HCT116 (cell line): ENCODE measurements at regions not wholly inside any gene's neighbourhood (a gene's known extent, or its start where the extent isn't known, plus 50 kb on each side); places are given as distances from the start of the nearest gene placed in this dataset.

ENCODE experiments used
- ATAC-seq: fragments of 200-7000 bp; cut with Tn5 transposase; 2 replicates; pipeline ENCODE4 v1.9.1; 2020; ENCODE audit warnings: mild to moderate bottlenecking, moderate library complexity
- BruUV-seq: library from RNA; stranded (reverse); fragments of 400-500 nt; replicated peaks from 2 replicates; lab custom pipeline; 2021; lab: Mats Ljungman, UMichigan
- CTCF ChIA-PET: fragments of 300-600 bp; sonication (Branson Sonifier 250); formaldehyde crosslinking; loops from one replicate; lab custom pipeline; 2021; ENCODE audit warnings: antibody characterized with exemption; lab: Charles Lee
- POLR2A ChIA-PET: fragments of 300-600, 350-600 bp; sonication (Branson Sonifier 250); formaldehyde crosslinking; loops from one replicate; lab custom pipeline; 2021; ENCODE audit warnings: antibody characterized with exemption; lab: Charles Lee
- RAD21 ChIA-PET, 2 experiments: fragments of 300-600 bp; sonication (Branson Sonifier 250); formaldehyde crosslinking; loops; one replicate each; lab custom pipeline; 2023; ENCODE audit warnings: low total read pairs in 2 of 2; ENCODE audit not compliant: uncharacterized antibody in 2 of 2, unreplicated experiment in 2 of 2, low non-redundant PET in 1 of 2; lab: Charles Lee
- DNase-seq: peaks from one replicate; pipeline ENCODE4 v3.0.0-alpha.2; 2010; ENCODE audit warnings: low read depth, low spot score
- H2AFZ ChIP-seq: fragments of 200-600 bp; shearing (Covaris generic), sonication (generic); 2 replicates; pipeline ENCODE4 v1.6.1; 2017; ENCODE audit warnings: low read depth, mixed run types, mixed read lengths, antibody characterized with exemption, low read length; ENCODE audit not compliant: poor library complexity, severe bottlenecking
- H3K27ac ChIP-seq: 2 replicates; pipeline ENCODE4 v1.5.1; 2012; ENCODE audit warnings: low read depth, low read length
- H3K27me3 ChIP-seq: fragments of 200-600 bp; sonication (generic); 2 replicates; pipeline ENCODE4 v1.6.1; 2016; ENCODE audit warnings: mixed run types, low read length, mixed read lengths; ENCODE audit not compliant: insufficient read depth
- H3K36me3 ChIP-seq, 2 experiments: fragments of 200-500 bp in 1 of 2; fragments of 200-600 bp in 1 of 2; sonication (Bioruptor generic) in 1 of 2; sonication (generic) in 1 of 2; 2 replicates each; pipeline versions ENCODE4 v1.5.1 to v1.6.1; 2014 to 2016; ENCODE audit warnings: low read length in 2 of 2, inconsistent platforms in 1 of 2, mixed read lengths in 1 of 2, mixed run types in 1 of 2; ENCODE audit not compliant: insufficient read depth in 2 of 2, control insufficient read depth in 1 of 2
- H3K4me1 ChIP-seq, 2 experiments: fragments of 200-600 bp in 1 of 2; sonication (generic) in 1 of 2; 2 replicates each; pipeline versions ENCODE4 v1.5.1 to v1.6.1; 2012 to 2017; ENCODE audit warnings: low read length in 2 of 2, inconsistent platforms in 1 of 2, mild to moderate bottlenecking in 1 of 2, mixed read lengths in 1 of 2, mixed run types in 1 of 2, moderate library complexity in 1 of 2; ENCODE audit not compliant: insufficient read depth in 2 of 2, control insufficient read depth in 1 of 2
- H3K4me2 ChIP-seq: fragments of 200-600 bp; sonication (generic); 2 replicates; pipeline ENCODE4 v1.6.1; 2017; ENCODE audit warnings: mixed run types, low read length, mixed read lengths
- H3K4me3 ChIP-seq, 2 experiments: fragments of 200-600 bp in 1 of 2; sonication (generic) in 1 of 2; replicated peaks in 1 of 2; 2 replicates each; pipeline ENCODE4 v1.5.1; 2011 to 2016; ENCODE audit warnings: low read length in 2 of 2, control low read depth in 1 of 2, low read depth in 1 of 2, mild to moderate bottlenecking in 1 of 2, mixed read lengths in 1 of 2, mixed run types in 1 of 2
- H3K79me2 ChIP-seq: fragments of 200-600 bp; sonication (generic); 2 replicates; pipeline ENCODE4 v1.6.1; 2017; ENCODE audit warnings: mild to moderate bottlenecking, mixed run types, low read length, moderate library complexity, mixed read lengths; ENCODE audit not compliant: insufficient read depth
- H3K9ac ChIP-seq: fragments of 200-600 bp; sonication (generic); 2 replicates; pipeline ENCODE4 v1.6.1; 2016; ENCODE audit warnings: low read length, mixed read lengths
- H3K9me2 ChIP-seq: fragments of 200-600 bp; sonication (generic), shearing (Covaris generic); 2 replicates; pipeline ENCODE4 v1.6.1; 2017; ENCODE audit warnings: mixed run types, mild to moderate bottlenecking, moderate library complexity; ENCODE audit not compliant: insufficient read depth
- H3K9me3 ChIP-seq, 2 experiments: fragments of 200-500 bp in 1 of 2; fragments of 200-600 bp in 1 of 2; sonication (Bioruptor generic) in 1 of 2; sonication (generic) in 1 of 2; 2 replicates each; pipeline ENCODE4 v1.6.1; 2014 to 2017; ENCODE audit warnings: low read length in 2 of 2, mixed read lengths in 2 of 2, inconsistent platforms in 1 of 2, low read depth in 1 of 2, mild to moderate bottlenecking in 1 of 2, mixed run types in 1 of 2, moderate library complexity in 1 of 2; ENCODE audit not compliant: control insufficient read depth in 1 of 2, insufficient read depth in 1 of 2
- H4K20me1 ChIP-seq: fragments of 200-600 bp; sonication (generic), shearing (Covaris generic); 2 replicates; pipeline ENCODE4 v1.6.1; 2017; ENCODE audit warnings: mixed run types, mild to moderate bottlenecking, moderate library complexity; ENCODE audit not compliant: insufficient read depth
- CEBPB ChIP-seq: IDR thresholded peaks from 2 replicates; pipeline ENCODE4 v1.6.1; 2012; ENCODE audit warnings: low read depth
- EGR1 ChIP-seq: IDR thresholded peaks from 2 replicates; pipeline ENCODE4 v1.6.1; 2012; ENCODE audit warnings: low read depth
- EZH2 ChIP-seq: fragments of 200-600 bp; sonication (generic); IDR thresholded peaks from 2 replicates; pipeline ENCODE4 v1.6.1; 2017; ENCODE audit warnings: antibody characterized with exemption, mixed run types
- POLR2AphosphoS5 ChIP-seq: IDR thresholded peaks from 2 replicates; pipeline ENCODE4 v1.6.1; 2011; ENCODE audit warnings: mild to moderate bottlenecking, low read depth, low read length, moderate library complexity
- RAD21 ChIP-seq: IDR thresholded peaks from 2 replicates; pipeline ENCODE4 v1.6.1; 2012; ENCODE audit warnings: low read depth, mild to moderate bottlenecking
- SRF ChIP-seq: IDR thresholded peaks from 2 replicates; pipeline ENCODE4 v1.6.1; 2012; ENCODE audit warnings: low read depth
- TCF7L2 ChIP-seq: IDR thresholded peaks from 2 replicates; pipeline ENCODE4 v1.7.0; 2011; ENCODE audit warnings: borderline replicate concordance, inconsistent platforms; ENCODE audit not compliant: insufficient read depth, insufficient read length; ENCODE audit errors: extremely low read depth
- ZNF274 ChIP-seq: fragments of 200-500 bp; sonication (Bioruptor generic); IDR thresholded peaks from 2 replicates; pipeline ENCODE4 v1.6.1; 2014; ENCODE audit warnings: mild to moderate bottlenecking, low read depth, low read length, inconsistent platforms
- intact Hi-C: fragments of 100-400 bp; cut with micrococcal nuclease; formaldehyde crosslinking; loops from 2 replicates; pipeline ENCODE4 v1.10.0; 2022
- TF ChIP-seq, protein P1 (sequence below): IDR thresholded peaks from 2 replicates; pipeline ENCODE4 v1.6.1; 2011; ENCODE audit warnings: mild to moderate bottlenecking, low read length, moderate library complexity; ENCODE audit not compliant: insufficient replicate concordance; ENCODE audit errors: extremely low read depth
- TF ChIP-seq, protein P2 (sequence below): IDR thresholded peaks from 2 replicates; pipeline ENCODE4 v1.6.1; 2012

DNA sequence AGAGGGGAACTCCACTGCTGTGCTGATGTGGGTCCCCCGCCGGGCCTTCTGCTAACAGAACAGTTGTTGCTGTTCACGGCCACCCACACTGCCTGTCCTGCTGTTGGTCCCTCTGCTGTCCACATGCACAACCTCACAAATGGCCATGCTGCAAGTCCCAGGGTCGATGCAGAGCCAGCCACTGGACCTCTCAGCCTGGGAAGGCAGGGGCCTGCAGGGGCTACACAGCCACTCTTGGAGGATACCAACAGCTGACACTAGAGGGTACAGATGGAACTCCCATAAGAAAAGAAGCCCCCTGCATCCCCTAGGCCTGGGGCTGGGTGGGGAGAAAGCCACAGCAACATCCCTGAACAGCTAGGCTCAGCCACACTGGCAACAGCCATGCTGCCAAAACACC lies 104.4 kb upstream of the IQSEC1 start:
- Histone ChIP-seq H4K20me1 (no peaks in the 10 kb centered on the region), H3K4me2 (no peak overlapping the region), H3K79me2 (no peaks in the 10 kb centered on the region), H3K27me3 (no peaks in the 10 kb centered on the region), H3K9ac (no peak overlapping the region), H3K36me3 (no peaks in the 10 kb centered on the region), H3K4me3 (no peak overlapping the region), H3K9me3 (peaks cover 0 to 12% of the 10 kb centered on the region in 2 experiments; a peak in 2 of 4 replicates), H3K4me1 (no peaks in the 10 kb centered on the region), H3K9me2 (no peaks in the 10 kb centered on the region), H2AFZ (no peak overlapping the region), H3K27ac (no peak overlapping the region)
- TF ChIP-seq POLR2AphosphoS5 (no peak), EGR1 (no peak), ZNF274 (no peak), RAD21 (no peak), SRF (no peak)
- TF ChIP-seq, protein P1, sequence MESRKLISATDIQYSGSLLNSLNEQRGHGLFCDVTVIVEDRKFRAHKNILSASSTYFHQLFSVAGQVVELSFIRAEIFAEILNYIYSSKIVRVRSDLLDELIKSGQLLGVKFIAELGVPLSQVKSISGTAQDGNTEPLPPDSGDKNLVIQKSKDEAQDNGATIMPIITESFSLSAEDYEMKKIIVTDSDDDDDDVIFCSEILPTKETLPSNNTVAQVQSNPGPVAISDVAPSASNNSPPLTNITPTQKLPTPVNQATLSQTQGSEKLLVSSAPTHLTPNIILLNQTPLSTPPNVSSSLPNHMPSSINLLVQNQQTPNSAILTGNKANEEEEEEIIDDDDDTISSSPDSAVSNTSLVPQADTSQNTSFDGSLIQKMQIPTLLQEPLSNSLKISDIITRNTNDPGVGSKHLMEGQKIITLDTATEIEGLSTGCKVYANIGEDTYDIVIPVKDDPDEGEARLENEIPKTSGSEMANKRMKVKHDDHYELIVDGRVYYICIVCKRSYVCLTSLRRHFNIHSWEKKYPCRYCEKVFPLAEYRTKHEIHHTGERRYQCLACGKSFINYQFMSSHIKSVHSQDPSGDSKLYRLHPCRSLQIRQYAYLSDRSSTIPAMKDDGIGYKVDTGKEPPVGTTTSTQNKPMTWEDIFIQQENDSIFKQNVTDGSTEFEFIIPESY: no peak
- DNase-seq (no peak), ATAC-seq (no peak)
- ChIA-PET RAD21 (no interaction called here), CTCF (no interaction called here), POLR2A (no interaction called here)
- no TSS peak for BruUV-seq
- intact Hi-C loops: no loop called here

DNA sequence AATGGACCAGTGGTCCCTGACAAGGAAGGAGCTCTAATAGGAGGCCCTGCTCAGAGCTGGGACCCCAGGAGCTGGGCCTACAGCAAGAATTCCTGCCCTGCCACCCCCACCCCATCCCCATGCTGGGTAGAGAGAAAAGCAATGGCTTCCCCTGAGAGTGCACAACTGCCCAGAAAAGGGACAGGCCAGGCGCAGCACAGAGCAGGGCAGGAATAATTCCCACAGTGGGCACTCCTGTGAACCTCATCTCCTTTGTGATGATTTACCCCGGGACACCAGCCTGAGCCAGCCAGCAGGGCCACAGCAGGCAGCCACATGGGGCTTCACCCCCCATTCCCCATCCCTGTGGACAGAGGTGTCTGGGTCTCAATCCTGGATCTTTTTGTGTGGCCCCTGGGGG lies 104.0 kb upstream of the IQSEC1 start:
- Histone ChIP-seq H3K4me1 (no peaks in the 10 kb centered on the region), H3K27ac (no peak overlapping the region), H2AFZ (no peak overlapping the region), H3K9ac (no peak overlapping the region), H3K27me3 (no peaks in the 10 kb centered on the region), H3K9me3 (peaks cover 0 to 12% of the 10 kb centered on the region in 2 experiments; a peak in 2 of 4 replicates), H3K9me2 (no peaks in the 10 kb centered on the region), H4K20me1 (no peaks in the 10 kb centered on the region), H3K4me2 (no peak overlapping the region), H3K36me3 (no peaks in the 10 kb centered on the region), H3K79me2 (no peaks in the 10 kb centered on the region), H3K4me3 (no peak overlapping the region)
- ATAC-seq (no peak), DNase-seq (no peak)
- TF ChIP-seq, protein P2, sequence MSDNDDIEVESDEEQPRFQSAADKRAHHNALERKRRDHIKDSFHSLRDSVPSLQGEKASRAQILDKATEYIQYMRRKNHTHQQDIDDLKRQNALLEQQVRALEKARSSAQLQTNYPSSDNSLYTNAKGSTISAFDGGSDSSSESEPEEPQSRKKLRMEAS: no peak
- no peak for TF ChIP-seq TCF7L2
- TF ChIP-seq CEBPB: no peak
- TF ChIP-seq RAD21: no peak
- TF ChIP-seq EZH2: no peak
- intact Hi-C loops: no loop called here
- BruUV-seq: no TSS peak
- ChIA-PET POLR2A (no interaction called here), CTCF (no interaction called here), RAD21 (no interaction called here)
